Effector memory CD4-positive, alpha-beta T cell (primary cell): ENCODE measurements at regions not wholly inside any gene's neighbourhood (a gene's known extent, or its start where the extent isn't known, plus 50 kb on each side); places are given as distances from the start of the nearest gene placed in this dataset.

Experiments used
- DNase-seq, 3 donors: peaks; one replicate each; pipeline ENCODE4 v3.0.0-alpha.2; 2020
- H3K27ac ChIP-seq: 2 replicates; pipeline ENCODE4 v1.7.0; 2013; ENCODE audit warnings: mild to moderate bottlenecking, low read length, moderate library complexity; ENCODE audit not compliant: insufficient read depth, poor library complexity, severe bottlenecking
- H3K27me3 ChIP-seq: replicated peaks from 2 replicates; pipeline ENCODE4 v1.7.0; 2013; ENCODE audit warnings: mild to moderate bottlenecking, low read length; ENCODE audit not compliant: insufficient read depth, control insufficient read depth, poor library complexity, severe bottlenecking
- H3K36me3 ChIP-seq: 2 replicates; pipeline ENCODE4 v1.7.0; 2013; ENCODE audit warnings: mild to moderate bottlenecking, low read length, moderate library complexity; ENCODE audit not compliant: control insufficient read depth, insufficient read depth
- H3K4me1 ChIP-seq: 2 replicates; pipeline ENCODE4 v1.7.0; 2013; ENCODE audit warnings: low read length, mild to moderate bottlenecking; ENCODE audit not compliant: control insufficient read depth, insufficient read depth, poor library complexity, severe bottlenecking
- H3K4me3 ChIP-seq: 2 replicates; pipeline ENCODE4 v1.7.0; 2013; ENCODE audit warnings: low read length, low read depth, mild to moderate bottlenecking; ENCODE audit not compliant: insufficient read depth, poor library complexity, severe bottlenecking
- H3K9me3 ChIP-seq: 2 replicates; pipeline ENCODE4 v1.7.0; 2013; ENCODE audit warnings: mild to moderate bottlenecking, low read length, moderate library complexity; ENCODE audit not compliant: control insufficient read depth

- H3K4me3 ChIP-seq, result no peak overlapping the region
- no peaks in the 10 kb centered on the region for H3K36me3 ChIP-seq
- no peak for DNase-seq
- no peaks in the 10 kb centered on the region for H3K27me3 ChIP-seq
- no peaks in the 10 kb centered on the region for H3K9me3 ChIP-seq
- no peak overlapping the region for H3K27ac ChIP-seq
- no peaks in the 10 kb centered on the region for H3K4me1 ChIP-seq
These were observed 125.1 kb upstream of the NXT1 start for GRCh38 chr20:23225407-23226060.

GRCh38 chr20:23224806-23225205 lies 125.8 kb upstream of the NXT1 start:
- Histone ChIP-seq H3K4me1 (no peaks in the 10 kb centered on the region), H3K27me3 (no peaks in the 10 kb centered on the region), H3K9me3 (no peaks in the 10 kb centered on the region), H3K27ac (no peak overlapping the region), H3K4me3 (no peak overlapping the region), H3K36me3 (no peaks in the 10 kb centered on the region)
- DNase-seq, result no peak

DNA sequence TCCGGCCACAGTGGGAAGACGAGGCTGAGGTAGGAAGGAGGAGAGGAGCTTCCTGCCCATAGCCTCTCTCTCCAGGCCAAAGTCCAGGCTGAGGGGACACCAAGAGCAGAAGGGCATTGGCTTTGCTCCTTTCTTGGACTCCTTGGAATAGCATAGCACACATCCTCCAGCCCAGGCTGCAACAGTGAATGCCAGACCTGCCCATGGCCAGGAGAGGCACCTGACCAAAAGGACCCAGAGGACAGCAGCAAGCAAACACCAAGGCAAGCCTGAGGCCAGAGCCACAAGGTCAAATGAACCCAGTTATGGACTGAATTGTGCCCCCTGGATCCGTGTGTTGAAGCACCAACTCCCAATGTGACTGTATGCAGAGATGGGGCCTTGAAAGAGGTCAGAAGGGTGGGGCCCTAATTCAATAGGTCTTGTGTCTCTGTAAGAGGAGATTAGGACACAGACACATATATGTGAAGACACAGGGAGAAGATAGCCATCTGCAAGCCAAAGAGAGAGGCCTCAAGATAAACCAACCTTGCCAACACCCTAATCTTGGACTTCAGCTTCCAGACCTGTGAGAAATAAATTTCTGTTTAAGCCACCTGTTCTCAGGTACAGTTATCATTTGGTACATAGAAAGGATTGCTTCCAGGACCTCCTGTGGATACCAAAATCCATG lies 126.5 kb upstream of the NXT1 start:
- Histone ChIP-seq H3K4me3 (no peak overlapping the region), H3K4me1 (no peaks in the 10 kb centered on the region), H3K27ac (no peak overlapping the region), H3K36me3 (no peaks in the 10 kb centered on the region), H3K27me3 (no peaks in the 10 kb centered on the region), H3K9me3 (no peaks in the 10 kb centered on the region)
- no peak for DNase-seq

DNA sequence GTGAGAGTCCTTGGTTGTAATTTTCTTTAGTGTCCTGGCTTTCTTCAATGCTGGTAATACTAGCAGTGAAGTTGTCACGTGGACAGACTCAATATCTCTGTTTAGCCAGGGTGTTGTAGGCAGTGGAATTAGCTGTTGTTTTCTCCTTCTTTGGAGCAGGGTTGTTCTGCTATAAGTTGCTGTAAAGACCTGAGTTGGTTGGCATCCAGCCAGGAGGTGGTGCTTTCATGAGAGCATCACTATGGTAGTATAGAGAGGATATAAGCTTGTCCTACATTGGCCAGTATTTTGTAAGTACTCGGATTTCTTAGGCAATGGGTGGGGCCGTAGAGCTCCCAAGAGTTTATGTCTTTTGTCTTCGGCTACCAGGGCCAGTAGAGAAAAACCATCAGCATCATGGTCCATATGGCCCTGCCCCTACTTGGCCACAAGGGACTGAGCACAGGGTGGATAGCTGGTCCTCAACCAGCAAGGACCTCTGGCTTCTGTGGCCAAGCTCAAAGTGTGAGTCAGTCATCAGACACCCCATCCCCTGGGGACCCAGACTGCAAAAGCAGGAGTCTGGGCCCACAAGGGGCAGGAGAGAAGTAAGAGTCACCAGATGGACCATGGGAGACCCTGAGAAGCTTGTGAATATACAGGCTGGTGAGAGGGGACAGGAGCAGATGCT lies 127.9 kb upstream of the NXT1 start:
- DNase-seq, result no peak
- H3K9me3 ChIP-seq, result no peaks in the 10 kb centered on the region
- no peaks in the 10 kb centered on the region for H3K4me1 ChIP-seq
- no peaks in the 10 kb centered on the region for H3K27me3 ChIP-seq
- H3K27ac ChIP-seq, result no peak overlapping the region
- H3K36me3 ChIP-seq, result no peaks in the 10 kb centered on the region
- H3K4me3 ChIP-seq, result no peak overlapping the region

DNA sequence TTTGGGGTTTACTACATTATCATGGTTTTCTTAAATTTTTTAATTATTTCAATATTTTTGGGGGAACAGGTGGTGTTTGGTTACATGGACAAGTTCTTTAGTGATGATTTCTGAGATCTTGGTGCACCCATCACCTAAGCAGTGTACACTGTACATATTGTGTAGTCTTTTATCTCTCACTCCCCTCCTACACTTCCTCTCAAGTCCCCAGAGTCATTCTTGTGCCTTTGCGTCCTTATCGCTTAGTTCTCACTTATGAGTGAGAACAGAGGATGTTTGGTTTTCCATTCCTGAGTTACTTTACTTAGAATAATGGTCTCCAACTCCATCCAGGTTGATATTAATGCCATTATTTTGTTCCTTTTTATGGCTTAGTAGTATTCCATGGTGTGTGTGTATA lies 130.9 kb upstream of the CD93 start:
- H3K27me3 ChIP-seq, result no peaks in the 10 kb centered on the region
- H3K4me3 ChIP-seq, result no peak overlapping the region
- H3K27ac ChIP-seq, result no peak overlapping the region
- no peaks in the 10 kb centered on the region for H3K9me3 ChIP-seq
- no peaks in the 10 kb centered on the region for H3K36me3 ChIP-seq
- H3K4me1 ChIP-seq, result no peaks in the 10 kb centered on the region
- DNase-seq, result no peak

DNA sequence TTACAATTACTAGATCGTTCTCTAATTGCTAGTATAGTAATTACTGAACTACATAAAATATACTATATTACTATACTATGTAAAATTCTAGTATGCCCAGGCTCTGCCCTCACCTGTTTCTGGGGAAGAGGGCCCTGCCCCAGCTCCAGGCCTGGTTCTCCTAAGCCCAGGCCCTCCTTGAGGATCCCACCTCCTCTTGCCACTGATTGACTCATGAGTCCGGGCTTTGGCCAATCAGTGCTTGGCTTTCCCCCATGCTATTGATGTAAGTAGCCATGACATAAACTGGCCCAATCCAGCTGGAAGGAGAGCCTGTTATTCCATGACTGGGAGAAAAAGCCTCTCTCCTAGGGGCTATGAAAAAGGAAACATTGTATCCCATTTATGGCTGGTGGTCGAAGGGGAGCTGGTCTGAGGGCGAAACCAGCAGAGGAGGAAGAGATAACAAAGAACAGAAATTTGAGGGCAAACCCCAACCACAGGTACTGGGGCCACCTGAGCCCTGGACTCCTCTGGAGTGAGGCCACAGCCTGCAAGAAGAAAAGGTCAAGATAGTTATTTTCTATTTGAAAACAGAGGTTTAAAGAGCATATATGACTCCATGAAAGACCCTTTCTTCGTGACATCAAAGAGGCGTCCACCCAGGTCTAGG lies 129.3 kb upstream of the CD93 start:
- H3K4me1 ChIP-seq, result no peaks in the 10 kb centered on the region
- no peaks in the 10 kb centered on the region for H3K27me3 ChIP-seq
- no peaks in the 10 kb centered on the region for H3K36me3 ChIP-seq
- H3K9me3 ChIP-seq, result no peaks in the 10 kb centered on the region
- no peak overlapping the region for H3K27ac ChIP-seq
- H3K4me3 ChIP-seq, result no peak overlapping the region
- no peak for DNase-seq

DNA sequence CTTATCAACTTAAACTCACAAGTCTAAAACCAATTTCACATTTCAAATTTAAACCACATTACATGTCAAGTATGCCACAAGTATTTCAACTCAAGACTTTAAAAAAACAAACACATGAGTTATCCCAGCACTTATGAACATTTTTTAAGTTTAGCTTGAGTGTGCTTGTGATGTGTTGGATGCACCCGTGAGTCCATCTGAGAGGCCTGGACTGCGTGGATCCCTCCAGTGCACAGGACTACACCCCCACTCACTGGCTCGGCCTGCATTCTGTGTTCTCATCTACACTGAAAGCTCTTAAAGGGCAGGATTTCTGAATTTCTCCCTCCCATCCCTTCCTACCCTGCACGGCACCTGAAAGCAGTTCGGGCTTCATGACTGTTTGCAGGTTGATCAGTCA lies 128.8 kb upstream of the CD93 start:
- no peaks in the 10 kb centered on the region for H3K9me3 ChIP-seq
- DNase-seq, result no peak

DNA sequence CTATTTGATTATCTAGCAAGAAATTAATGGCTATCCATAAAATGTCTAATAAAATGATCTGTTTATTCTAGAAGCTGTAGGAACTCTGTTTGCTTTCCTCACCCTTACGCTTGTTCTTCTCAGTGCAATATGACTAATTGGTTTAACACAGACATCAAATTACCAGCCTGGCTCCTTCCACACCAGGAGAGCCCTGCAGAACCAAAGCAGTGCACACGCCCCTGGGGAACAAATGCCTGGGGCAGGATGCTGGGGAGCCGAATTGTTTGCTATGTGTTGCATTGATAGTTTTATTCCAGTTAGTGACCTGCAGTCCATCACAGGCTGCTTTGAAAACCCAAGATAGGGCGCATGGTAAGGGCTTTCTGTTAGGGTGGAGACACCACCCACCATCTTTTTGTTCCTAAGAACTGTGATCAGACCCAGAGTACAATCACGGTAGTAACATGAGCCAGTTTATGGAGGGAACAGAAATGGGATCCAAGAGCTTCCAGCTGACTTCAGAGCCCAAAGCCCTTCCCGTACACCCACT lies 126.4 kb upstream of the CD93 start:
- Histone ChIP-seq H3K27me3 (no peaks in the 10 kb centered on the region), H3K36me3 (no peaks in the 10 kb centered on the region), H3K27ac (no peak overlapping the region), H3K4me3 (no peak overlapping the region), H3K9me3 (no peaks in the 10 kb centered on the region), H3K4me1 (no peaks in the 10 kb centered on the region)
- no peak for DNase-seq

More for the DNA sequence above, 128.8 kb upstream of the CD93 start:
- Histone ChIP-seq H3K36me3 (no peaks in the 10 kb centered on the region), H3K4me3 (no peak overlapping the region), H3K27me3 (no peaks in the 10 kb centered on the region), H3K4me1 (no peaks in the 10 kb centered on the region), H3K27ac (no peak overlapping the region)

DNA sequence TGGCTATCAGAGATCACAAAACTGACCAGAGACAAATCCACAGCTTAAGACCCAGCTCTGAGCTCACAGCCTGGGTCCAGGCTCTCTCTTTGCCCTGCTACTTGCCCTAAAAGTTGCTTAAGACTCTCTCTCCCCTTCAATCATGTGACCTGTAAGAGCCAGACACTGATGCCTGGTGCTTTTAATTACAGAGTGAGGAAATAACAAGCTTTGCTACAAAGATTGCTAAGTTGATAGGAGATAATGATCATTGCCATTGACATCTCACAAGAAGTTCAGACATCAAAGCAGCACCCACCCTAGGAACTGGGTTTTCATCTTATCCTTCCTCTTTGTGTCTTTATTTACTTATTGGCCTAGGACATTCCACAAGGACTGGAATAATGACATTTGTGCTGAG lies 125.9 kb upstream of the CD93 start:
- Histone ChIP-seq H3K27me3 (no peaks in the 10 kb centered on the region), H3K4me1 (no peaks in the 10 kb centered on the region), H3K36me3 (no peaks in the 10 kb centered on the region), H3K9me3 (no peaks in the 10 kb centered on the region), H3K27ac (no peak overlapping the region), H3K4me3 (no peak overlapping the region)
- no peak for DNase-seq

GRCh38 chr20:23211164-23211563 lies 125.0 kb upstream of the CD93 start:
- Histone ChIP-seq H3K9me3 (no peaks in the 10 kb centered on the region), H3K27me3 (no peaks in the 10 kb centered on the region), H3K27ac (no peak overlapping the region), H3K4me3 (no peak overlapping the region), H3K36me3 (no peaks in the 10 kb centered on the region), H3K4me1 (no peaks in the 10 kb centered on the region)
- no peak for DNase-seq
